Body of pancreas (tissue), 4 donors: ENCODE measurements at regions not wholly inside any gene's neighbourhood (a gene's known extent, or its start where the extent isn't known, plus 50 kb on each side); places are given as distances from the start of the nearest gene placed in this dataset.

Experiments used
- ATAC-seq: fragments of 150-250 bp; one replicate; pipeline ENCODE4 v1.9.1; 2016
- DNase-seq, 4 donors: peaks; one replicate each; pipeline ENCODE4 v3.0.0-alpha.2; 2019
- H3K27ac ChIP-seq, 4 donors: fragments of 200-600 bp; sonication (generic); 1 replicate in 3 of 4; 2 replicates in 1 of 4; pipeline versions ENCODE4 v1.5.1 to v1.6.1; 2016 to 2019; ENCODE audit warnings: mild to moderate bottlenecking in 1 of 4, mixed read lengths in 1 of 4, moderate library complexity in 1 of 4
- H3K27me3 ChIP-seq, 2 donors: fragments of 200-600 bp; sonication (generic); one replicate each; pipeline ENCODE4 v1.6.0; 2016; ENCODE audit warnings: mild to moderate bottlenecking in 1 of 2
- H3K36me3 ChIP-seq, 2 donors: fragments of 200-600 bp; sonication (generic); replicated peaks in 1 of 2; 2 replicates each; pipeline ENCODE4 v1.5.1; 2016; ENCODE audit warnings: low read depth in 2 of 2; ENCODE audit not compliant: insufficient read depth in 1 of 2
- H3K4me1 ChIP-seq: fragments of 200-600 bp; sonication (generic); one replicate; pipeline ENCODE4 v1.6.0; 2016
- H3K4me3 ChIP-seq, 2 donors: fragments of 200-600 bp; sonication (generic); 1 replicate in 1 of 2; 2 replicates in 1 of 2; pipeline ENCODE4 v1.5.1; 2016 to 2019
- H3K9me3 ChIP-seq, 3 donors: fragments of 200-600 bp; sonication (generic); 1 replicate in 2 of 3; 2 replicates in 1 of 3; pipeline ENCODE4 v1.5.1; 2016
- CTCF ChIP-seq, 7 experiments: fragments of 450-650 bp in 4 of 7; fragments of 200-600 bp in 3 of 7; sonication (generic) in 3 of 7; IDR thresholded peaks; one replicate each; pipeline ENCODE4 v1.5.1; 2016 to 2019; ENCODE audit warnings: antibody characterized with exemption in 7 of 7
- POLR2A ChIP-seq, 3 donors: fragments of 450-650 bp; IDR thresholded peaks; one replicate each; pipeline ENCODE4 v1.6.1; 2016; ENCODE audit warnings: antibody characterized with exemption in 3 of 3, mild to moderate bottlenecking in 2 of 3
- WGBS, 2 donors: methylation state at CpG; one replicate each; pipeline ENCODE4 v1.1.5; 2017; 5-methylcytosine and 5-hydroxymethylcytosine counted together
- intact Hi-C: fragments of 100-400 bp; cut with DNase I; formaldehyde crosslinking; loops from one replicate; pipeline ENCODE4 v1.15.1; 2023

GRCh38 chr3:40779039-40779438, 254.3 kb downstream of the ZNF621 start:
- no peaks in the 10 kb centered on the region for H3K27me3 ChIP-seq
- no peaks in the 10 kb centered on the region for H3K36me3 ChIP-seq
- DNase-seq, result no peak
- no peak overlapping the region for H3K27ac ChIP-seq
- TF ChIP-seq CTCF (IDR thresholded peaks at IDR 0.05) (no peak), POLR2A (IDR thresholded peaks at IDR 0.05) (no peak)
- peaks cover 15% of the 10 kb centered on the region for H3K4me1 ChIP-seq
- no peaks in the 10 kb centered on the region for H3K9me3 ChIP-seq
- intact Hi-C loops, result no loop called here
- 90 to 91% methylated on average over 6 of the region's 6 CpGs for WGBS, 2 donors
- ATAC-seq, result no peak
- no peak overlapping the region for H3K4me3 ChIP-seq

- Histone ChIP-seq H3K27ac (peak overlapping the region in 3 of 4 donors; percentile 28 to 67 (median 55)), H3K27me3 (no peaks in the 10 kb centered on the region), H3K36me3 (no peaks in the 10 kb centered on the region), H3K9me3 (no peaks in the 10 kb centered on the region), H3K4me1 (peaks cover 15% of the 10 kb centered on the region), H3K4me3 (no peak overlapping the region)
- intact Hi-C loops, result no loop called here
- peak; percentile 90 for ATAC-seq
- peak in 4 of 7 experiments; percentile 20 to 52 (median 29) for TF ChIP-seq CTCF (IDR thresholded peaks at IDR 0.05)
- TF ChIP-seq POLR2A (IDR thresholded peaks at IDR 0.05), result no peak
- peak; percentile 69 to 78 (median 74) for DNase-seq
- WGBS, 2 donors, result 24 to 25% methylated on average over 19 of the region's 19 CpGs
Observed at GRCh38 chr3:40780291-40780924, 255.6 kb downstream of the ZNF621 start.

- peaks cover 15% of the 10 kb centered on the region for H3K4me1 ChIP-seq
- peak overlapping the region in 3 of 4 donors; percentile 28 to 67 (median 55) for H3K27ac ChIP-seq
- no peaks in the 10 kb centered on the region for H3K36me3 ChIP-seq
- H3K4me3 ChIP-seq, result no peak overlapping the region
- ATAC-seq, result peak; percentile 74
- H3K9me3 ChIP-seq, result no peaks in the 10 kb centered on the region
- WGBS, 2 donors, result 29 to 32% methylated on average over 8 to 12 of the region's 12 CpGs
- peak; percentile 27 to 48 (median 41) for DNase-seq
- H3K27me3 ChIP-seq, result no peaks in the 10 kb centered on the region
- intact Hi-C loops, result no loop called here
- no peak for TF ChIP-seq POLR2A (IDR thresholded peaks at IDR 0.05)
- TF ChIP-seq CTCF (IDR thresholded peaks at IDR 0.05), result no peak
Observed at GRCh38 chr3:40780925-40781406, 256.2 kb downstream of the ZNF621 start.

GRCh38 chr3:40782111-40782721, 257.5 kb downstream of the ZNF621 start:
- WGBS, 2 donors, result 85 to 90% methylated on average over 3 of the region's 3 CpGs
- H3K4me3 ChIP-seq, result no peak overlapping the region
- no peaks in the 10 kb centered on the region for H3K27me3 ChIP-seq
- ATAC-seq (no peak), DNase-seq (peak in 1 of 4 donors; percentile 6)
- peak in 2 of 7 experiments; percentile 9 to 14 for TF ChIP-seq CTCF (IDR thresholded peaks at IDR 0.05)
- no peak for TF ChIP-seq POLR2A (IDR thresholded peaks at IDR 0.05)
- H3K9me3 ChIP-seq, result no peaks in the 10 kb centered on the region
- intact Hi-C loops, result no loop called here
- no peak overlapping the region for H3K27ac ChIP-seq
- H3K4me1 ChIP-seq, result peaks cover 15% of the 10 kb centered on the region
- H3K36me3 ChIP-seq, result no peaks in the 10 kb centered on the region
